ENCODE measurements at regions not wholly inside any gene's neighbourhood (a gene's known extent, or its start where the extent isn't known, plus 50 kb on each side); places are given as distances from the start of the nearest gene placed in this dataset.

- no peak for DNase-seq (ENCODE audit: low spot score)
Observed at GRCh38 chr1:25056536-25056935, 126.5 kb upstream of the RUNX3 start.

- no peak for DNase-seq (ENCODE audit: low spot score)
Observed at GRCh38 chr1:25055961-25056360, 125.9 kb upstream of the RUNX3 start.

DNA sequence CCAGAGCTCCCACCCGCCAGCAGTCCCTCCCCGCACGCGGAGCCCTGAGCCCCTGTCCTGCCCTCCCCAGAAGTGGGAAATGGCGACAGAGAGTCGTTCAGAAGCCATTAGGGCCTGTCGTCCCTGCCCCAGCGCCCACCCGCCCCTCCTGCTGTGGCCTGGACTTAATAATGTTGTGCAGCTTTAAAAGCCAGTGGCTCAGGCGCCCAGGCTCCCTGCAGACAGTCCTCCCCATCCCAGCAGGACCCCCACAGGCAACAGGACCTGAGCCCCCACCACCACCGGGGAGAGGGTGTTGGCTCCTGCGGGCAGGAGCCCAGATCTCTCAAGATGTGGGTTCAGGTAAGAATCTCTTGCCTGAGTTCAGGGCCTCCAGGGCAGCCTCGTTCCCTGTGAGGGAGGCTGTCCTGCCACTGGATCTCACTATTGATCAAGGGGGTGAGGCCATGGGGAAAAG is 125.3 kb upstream of the RUNX3 start:
- no peak for DNase-seq (ENCODE audit: low spot score)

- DNase-seq (ENCODE audit: low spot score): no peak
Observed at GRCh38 chr1:25054526-25055323, 124.6 kb upstream of the RUNX3 start.

GRCh38 chr1:25053576-25054250 is 123.6 kb upstream of the RUNX3 start:
- no peak for DNase-seq (ENCODE audit: low spot score)

DNA sequence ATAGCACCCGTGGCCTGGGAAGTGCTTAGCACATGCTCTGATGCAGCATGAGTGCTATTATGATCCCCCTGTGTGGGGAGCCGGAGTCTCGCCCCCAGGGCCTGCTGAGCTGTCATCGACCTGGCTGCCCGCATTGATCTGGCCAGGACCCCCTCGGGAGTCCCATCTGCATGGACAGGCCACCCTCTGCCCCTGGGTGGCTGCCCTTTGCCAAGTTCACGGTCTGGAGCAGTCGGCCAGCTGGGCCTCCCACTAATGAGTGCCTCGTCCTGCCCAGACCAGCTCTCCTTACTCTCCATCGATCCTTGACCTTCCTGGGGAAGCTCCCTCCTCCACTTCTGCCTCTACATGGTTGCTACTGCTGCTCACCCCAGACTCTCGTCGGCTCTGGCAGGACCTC is 121.8 kb upstream of the RUNX3 start:
- DNase-seq (ENCODE audit: low spot score): no peak

DNA sequence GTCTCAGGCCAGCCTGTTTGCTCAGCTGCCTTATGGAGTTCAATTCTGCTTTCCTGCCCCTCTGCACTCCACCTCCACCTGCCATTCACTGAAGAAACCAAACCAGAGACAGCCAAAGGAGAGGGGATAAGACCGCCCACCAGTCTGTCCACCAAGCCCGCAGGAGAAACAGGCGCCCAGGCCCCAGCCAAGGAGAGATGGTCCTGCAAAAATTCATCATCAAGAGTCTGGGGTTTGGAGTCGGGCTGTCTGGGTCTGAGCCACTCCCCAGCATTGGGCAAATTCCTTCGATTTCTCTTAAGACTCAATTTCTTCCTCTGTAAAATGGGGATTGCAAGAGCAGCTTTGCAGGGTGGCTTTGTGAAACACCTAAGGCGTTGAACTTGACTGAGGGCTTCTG is 121.4 kb upstream of the RUNX3 start:
- DNase-seq (ENCODE audit: low spot score): no peak

DNA sequence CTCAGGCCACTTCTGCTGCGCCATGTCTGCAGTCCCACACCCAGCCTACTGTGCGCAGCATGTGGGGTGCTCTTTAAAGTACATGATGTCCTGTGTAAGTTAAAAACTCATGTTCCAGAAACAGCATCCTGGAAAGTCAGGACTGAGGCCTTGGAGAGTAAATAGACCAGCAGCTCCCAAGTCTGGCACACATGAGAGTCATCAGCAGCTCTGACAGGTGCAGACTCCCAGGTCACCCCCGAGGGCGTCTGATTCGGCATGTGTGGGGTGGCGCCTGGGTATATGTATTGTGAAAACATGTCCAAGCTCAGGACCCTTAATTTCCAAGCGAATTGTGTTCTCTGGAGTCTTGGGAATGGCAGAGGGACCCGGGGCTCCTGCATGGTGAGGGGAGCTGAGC is 120.1 kb upstream of the RUNX3 start:
- DNase-seq (ENCODE audit: low spot score): no peak

GRCh38 chr1:25049190-25049589 is 119.1 kb upstream of the RUNX3 start:
- no peak for DNase-seq (ENCODE audit: low spot score)

GRCh38 chr1:25048728-25049127 is 118.7 kb upstream of the RUNX3 start:
- no peak for DNase-seq (ENCODE audit: low spot score)

- DNase-seq (ENCODE audit: low spot score): no peak
Observed at GRCh38 chr1:25047506-25048240, 117.6 kb upstream of the RUNX3 start.

GRCh38 chr1:25046194-25046532 is 116.1 kb upstream of the RUNX3 start:
- no peak for DNase-seq (ENCODE audit: low spot score)

- DNase-seq (ENCODE audit: low spot score): no peak
Observed at GRCh38 chr1:25045480-25046193, 115.6 kb upstream of the RUNX3 start.

GRCh38 chr1:25043228-25043580 is 113.1 kb upstream of the RUNX3 start:
- no peak for DNase-seq (ENCODE audit: low spot score)

- no peak for DNase-seq (ENCODE audit: low spot score)
Observed at GRCh38 chr1:25042331-25043227, 112.5 kb upstream of the RUNX3 start.

DNA sequence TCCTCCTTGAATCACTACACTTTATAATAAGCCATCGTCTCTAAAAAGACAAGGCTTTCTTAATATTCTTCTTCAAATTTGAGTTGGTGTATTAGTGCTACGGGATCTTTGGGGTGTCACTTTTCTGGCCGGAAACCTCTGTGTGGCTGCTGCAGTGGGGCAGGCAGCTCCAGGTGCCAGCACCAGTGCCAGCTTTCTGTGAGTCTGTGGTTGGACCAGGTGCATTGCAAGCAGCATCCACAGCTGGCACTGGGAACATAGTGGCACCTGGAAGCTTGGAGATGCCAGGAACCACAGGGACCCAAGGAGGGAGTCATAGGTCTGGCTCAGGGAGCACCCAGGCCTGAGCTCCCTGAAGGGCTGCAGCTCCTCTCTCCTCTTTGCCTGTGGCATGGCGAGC is 111.8 kb upstream of the RUNX3 start:
- DNase-seq (ENCODE audit: low spot score): no peak

DNA sequence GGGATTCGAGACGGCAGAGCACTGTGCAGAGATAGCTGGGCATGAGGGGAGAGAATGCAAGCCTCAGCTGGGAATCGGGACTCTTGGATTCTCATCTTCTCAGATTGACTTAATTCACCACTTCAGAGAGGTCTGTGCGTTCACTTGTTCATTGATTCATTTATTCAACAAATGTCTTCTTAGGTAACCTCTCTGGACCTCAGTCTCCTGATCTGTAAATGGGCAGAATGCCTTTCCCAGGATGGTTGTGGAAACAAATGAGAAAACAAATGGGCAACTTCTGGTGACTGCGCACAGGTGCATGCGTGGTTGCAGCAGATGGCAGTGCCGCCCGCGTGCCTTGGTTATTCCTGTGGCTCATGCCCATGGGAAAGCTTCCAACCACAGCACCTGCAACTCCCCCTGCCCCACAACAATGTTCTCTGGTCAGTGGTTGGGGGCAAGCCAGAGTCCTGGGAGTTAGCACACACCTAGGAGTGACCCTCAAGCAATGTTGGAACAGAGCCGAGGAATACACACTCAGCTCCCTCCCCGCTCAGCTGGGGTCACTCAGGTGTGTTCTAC is 110.1 kb upstream of the RUNX3 start:
- DNase-seq (ENCODE audit: low spot score): no peak

DNA sequence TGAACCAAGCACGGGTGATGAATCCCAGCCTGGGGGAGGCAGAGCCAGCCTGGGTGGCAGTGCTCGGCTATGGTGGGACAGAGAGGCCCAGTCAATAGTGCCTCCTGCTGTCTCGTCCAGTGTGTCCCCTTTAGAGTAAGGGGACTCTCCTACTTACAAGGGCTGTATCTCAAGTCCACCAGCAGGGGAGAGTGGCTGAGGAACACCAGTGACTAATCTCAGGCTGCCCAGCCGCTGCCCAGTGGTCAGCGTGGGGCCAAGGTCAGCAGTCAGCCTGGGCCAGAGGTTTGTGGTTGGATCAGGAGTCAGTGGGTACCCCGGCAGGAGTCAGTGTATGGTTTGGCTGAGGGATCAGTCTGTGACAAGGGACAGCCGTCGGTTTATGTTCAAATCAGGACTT is 109.2 kb upstream of the RUNX3 start:
- no peak for DNase-seq (ENCODE audit: low spot score)

DNA sequence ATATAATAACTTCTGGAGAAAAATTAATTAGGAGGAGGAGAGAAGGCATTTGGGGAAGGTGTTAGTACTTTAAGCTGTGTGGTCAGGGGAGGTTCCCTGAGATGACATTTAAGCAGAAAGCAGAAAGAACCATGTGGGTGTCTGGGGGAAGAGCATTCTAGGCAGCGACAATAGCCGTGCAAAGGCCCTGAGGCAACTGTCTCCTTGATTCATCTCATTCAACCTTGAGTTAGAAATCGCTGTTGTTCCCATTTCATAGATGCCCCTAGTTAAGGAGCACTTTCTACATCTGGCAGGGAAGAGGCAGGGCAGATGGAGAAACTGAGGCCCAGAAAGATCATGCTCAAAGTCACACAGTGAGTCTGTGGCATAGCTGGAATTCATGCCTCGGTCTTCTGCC is 108.6 kb upstream of the RUNX3 start:
- no peak for DNase-seq (ENCODE audit: low spot score)

- DNase-seq (ENCODE audit: low spot score): no peak
Observed at GRCh38 chr1:25037174-25038074, 107.3 kb upstream of the RUNX3 start.
